ENCODE measurements at regions not wholly inside any gene's neighbourhood (a gene's known extent, or its start where the extent isn't known, plus 50 kb on each side); places are given as distances from the start of the nearest gene placed in this dataset.
A peak's percentile ranks its signal among the peaks of the same experiment; 100 is the strongest.
"Not testable (repeated sequence)": the region's sequence is repeated elsewhere in the genome, so short reads cannot be mapped to it uniquely, and the experiment has no call there.

- no peak overlapping the region for H3K4me2 ChIP-seq
- H3K4me1 ChIP-seq: no peaks in the 10 kb centered on the region
- no peaks in the 10 kb centered on the region for H3K36me3 ChIP-seq
- no peaks in the 10 kb centered on the region for H4K20me1 ChIP-seq
- peaks cover 0 to 8% (median 6%) of the 10 kb centered on the region in 11 experiments; a peak in 8 of 22 replicates for H3K9me3 ChIP-seq (replicated peaks in 1 of 11)
- no peak for TF ChIP-seq Cebpa-rat (IDR thresholded peaks at IDR 0.05)
- no peak overlapping the region for H3K9ac ChIP-seq
- no peak overlapping the region for H3K27ac ChIP-seq
- no peak overlapping the region for H3K4me3 ChIP-seq
- H3K27me3 ChIP-seq: peaks cover 57 to 89% (median 79%) of the 10 kb centered on the region in 11 experiments
These were observed 514.7 kb upstream of the SPANXN1 start for GRCh38 chrX:144732588-144732987.

GRCh38 chrX:144738246-144738645, 509.1 kb upstream of the SPANXN1 start:
- Histone ChIP-seq H3K4me3 (no peak overlapping the region), H3K27me3 (peaks cover 61 to 91% (median 82%) of the 10 kb centered on the region in 11 experiments), H3K27ac (no peak overlapping the region), H3K4me2 (no peak overlapping the region), H3K9ac (no peak overlapping the region), H4K20me1 (no peaks in the 10 kb centered on the region), H3K36me3 (no peaks in the 10 kb centered on the region), H3K9me3 (replicated peaks in 1 of 11) (peaks cover 0 to 7% (median 5%) of the 10 kb centered on the region in 11 experiments; a peak in 8 of 22 replicates), H3K4me1 (no peaks in the 10 kb centered on the region)
- TF ChIP-seq Cebpa-rat (IDR thresholded peaks at IDR 0.05): peak in 3 of 11 experiments; percentile 37 to 57 (median 48); a peak in 3 of 22 replicates

GRCh38 chrX:144768540-144768939, 478.8 kb upstream of the SPANXN1 start:
- no peak overlapping the region for H3K4me3 ChIP-seq
- no peak overlapping the region for H3K27ac ChIP-seq
- H4K20me1 ChIP-seq: no peaks in the 10 kb centered on the region; a peak in 2 of 22 replicates
- H3K4me1 ChIP-seq: no peaks in the 10 kb centered on the region
- no peaks in the 10 kb centered on the region for H3K36me3 ChIP-seq
- H3K9me3 ChIP-seq (replicated peaks in 1 of 11): no peaks in the 10 kb centered on the region
- peaks cover 55 to 99% (median 87%) of the 10 kb centered on the region in 11 experiments for H3K27me3 ChIP-seq
- H3K9ac ChIP-seq: no peak overlapping the region
- TF ChIP-seq Cebpa-rat (IDR thresholded peaks at IDR 0.05): no peak
- H3K4me2 ChIP-seq: no peak overlapping the region

- not testable (repeated sequence) for H3K4me3 ChIP-seq, H3K27ac ChIP-seq, H3K36me3 ChIP-seq, H3K4me2 ChIP-seq, H3K4me1 ChIP-seq, H4K20me1 ChIP-seq, H3K9ac ChIP-seq
- Histone ChIP-seq H3K27me3 (peaks cover 14 to 60% (median 50%) of the 10 kb centered on the region in 11 experiments; a peak in 21 of 22 replicates), H3K9me3 (replicated peaks in 1 of 11) (peaks cover 0 to 21% (median 8%) of the 10 kb centered on the region in 11 experiments; a peak in 12 of 22 replicates)
These were observed 463.8 kb upstream of the SPANXN1 start for GRCh38 chrX:144783528-144783927.

- H3K4me2 ChIP-seq: no peak overlapping the region
- no peaks in the 10 kb centered on the region for H4K20me1 ChIP-seq
- H3K4me1 ChIP-seq: no peaks in the 10 kb centered on the region
- no peaks in the 10 kb centered on the region for H3K36me3 ChIP-seq
- H3K9ac ChIP-seq: no peak overlapping the region
- H3K9me3 ChIP-seq (replicated peaks in 1 of 11): peaks cover 25 to 66% (median 34%) of the 10 kb centered on the region in 11 experiments
- peaks cover 0 to 54% (median 44%) of the 10 kb centered on the region in 11 experiments; a peak in 20 of 22 replicates for H3K27me3 ChIP-seq
- TF ChIP-seq Cebpa-rat (IDR thresholded peaks at IDR 0.05): no peak
- no peak overlapping the region for H3K27ac ChIP-seq
- no peak overlapping the region for H3K4me3 ChIP-seq
These were observed 457.2 kb upstream of the SPANXN1 start for GRCh38 chrX:144790148-144790547.

- H3K9me3 ChIP-seq (replicated peaks in 1 of 11): peaks cover 25 to 60% (median 32%) of the 10 kb centered on the region in 11 experiments
- no peaks in the 10 kb centered on the region for H3K4me1 ChIP-seq
- H3K4me2 ChIP-seq: no peak overlapping the region
- H3K9ac ChIP-seq: no peak overlapping the region
- peaks cover 0 to 58% (median 42%) of the 10 kb centered on the region in 11 experiments; a peak in 20 of 22 replicates for H3K27me3 ChIP-seq
- H4K20me1 ChIP-seq: no peaks in the 10 kb centered on the region
- no peak for TF ChIP-seq Cebpa-rat (IDR thresholded peaks at IDR 0.05)
- H3K4me3 ChIP-seq: no peak overlapping the region
- no peak overlapping the region for H3K27ac ChIP-seq
- no peaks in the 10 kb centered on the region for H3K36me3 ChIP-seq
These were observed 456.0 kb upstream of the SPANXN1 start for GRCh38 chrX:144791298-144791697.

- H3K9me3 ChIP-seq (replicated peaks in 1 of 11): no peaks in the 10 kb centered on the region
- H4K20me1 ChIP-seq: peaks cover 0 to 4% (median 0%) of the 10 kb centered on the region in 11 experiments; a peak in 1 of 22 replicates
- H3K4me2 ChIP-seq: no peak overlapping the region; a peak in 1 of 22 replicates
These were observed 448.3 kb upstream of the SPANXN1 start for GRCh38 chrX:144798972-144799371.

GRCh38 chrX:144801786-144802185, 445.5 kb upstream of the SPANXN1 start:
- H3K27ac ChIP-seq: no peak overlapping the region
- H3K4me3 ChIP-seq: no peak overlapping the region
- no peaks in the 10 kb centered on the region for H3K4me1 ChIP-seq
- H4K20me1 ChIP-seq: peaks cover 0 to 4% (median 0%) of the 10 kb centered on the region in 11 experiments; a peak in 1 of 22 replicates
- H3K9me3 ChIP-seq (replicated peaks in 1 of 11): peaks cover 0 to 2% (median 1%) of the 10 kb centered on the region in 11 experiments; a peak in 6 of 22 replicates
- no peak overlapping the region for H3K9ac ChIP-seq
- no peak for TF ChIP-seq Cebpa-rat (IDR thresholded peaks at IDR 0.05)
- no peaks in the 10 kb centered on the region for H3K36me3 ChIP-seq
- H3K4me2 ChIP-seq: no peak overlapping the region
- peaks cover 15 to 86% (median 57%) of the 10 kb centered on the region in 11 experiments for H3K27me3 ChIP-seq

More at GRCh38 chrX:144798972-144799371, 448.3 kb upstream of the SPANXN1 start:
- no peaks in the 10 kb centered on the region for H3K4me1 ChIP-seq
- no peak overlapping the region for H3K9ac ChIP-seq
- H3K36me3 ChIP-seq: no peaks in the 10 kb centered on the region
- TF ChIP-seq Cebpa-rat (IDR thresholded peaks at IDR 0.05): no peak
- peaks cover 14 to 94% (median 65%) of the 10 kb centered on the region in 11 experiments for H3K27me3 ChIP-seq
- H3K27ac ChIP-seq: no peak overlapping the region
- H3K4me3 ChIP-seq: no peak overlapping the region

- H3K36me3 ChIP-seq: no peaks in the 10 kb centered on the region
These were observed 438.3 kb upstream of the SPANXN1 start for GRCh38 chrX:144809025-144809424.

GRCh38 chrX:144810539-144810938, 436.8 kb upstream of the SPANXN1 start:
- H3K4me3 ChIP-seq: no peak overlapping the region
- no peaks in the 10 kb centered on the region for H3K36me3 ChIP-seq
- H3K27ac ChIP-seq: no peak overlapping the region
- peaks cover 7 to 27% (median 19%) of the 10 kb centered on the region in 11 experiments; a peak in 18 of 22 replicates for H3K9me3 ChIP-seq (replicated peaks in 1 of 11)
- no peak overlapping the region for H3K9ac ChIP-seq
- no peaks in the 10 kb centered on the region for H4K20me1 ChIP-seq
- H3K27me3 ChIP-seq: peaks cover 10 to 68% (median 45%) of the 10 kb centered on the region in 11 experiments; a peak in 21 of 22 replicates
- no peak for TF ChIP-seq Cebpa-rat (IDR thresholded peaks at IDR 0.05)
- H3K4me1 ChIP-seq: no peaks in the 10 kb centered on the region
- no peak overlapping the region for H3K4me2 ChIP-seq

More at GRCh38 chrX:144809025-144809424, 438.3 kb upstream of the SPANXN1 start:
- no peak overlapping the region for H3K9ac ChIP-seq
- no peaks in the 10 kb centered on the region for H3K4me1 ChIP-seq
- no peaks in the 10 kb centered on the region for H4K20me1 ChIP-seq
- no peak overlapping the region for H3K27ac ChIP-seq
- peaks cover 10 to 62% (median 35%) of the 10 kb centered on the region in 11 experiments; a peak in 20 of 22 replicates for H3K27me3 ChIP-seq
- H3K9me3 ChIP-seq (replicated peaks in 1 of 11): peaks cover 7 to 27% (median 18%) of the 10 kb centered on the region in 11 experiments; a peak in 18 of 22 replicates
- H3K4me3 ChIP-seq: no peak overlapping the region
- no peak for TF ChIP-seq Cebpa-rat (IDR thresholded peaks at IDR 0.05)
- no peak overlapping the region for H3K4me2 ChIP-seq
